Mammary epithelial cell (primary cell): ENCODE measurements at regions not wholly inside any gene's neighbourhood (a gene's known extent, or its start where the extent isn't known, plus 50 kb on each side); places are given as distances from the start of the nearest gene placed in this dataset.

Experiments used
- CTCF ChIP-seq, 2 donors: IDR thresholded peaks in 1 of 2; conservative IDR thresholded peaks in 1 of 2; 2 replicates each; pipeline ENCODE4 v1.5.1; 2011 to 2012; ENCODE audit warnings: inconsistent platforms in 2 of 2, low read length in 2 of 2, mild to moderate bottlenecking in 2 of 2, control low read depth in 1 of 2, low read depth in 1 of 2; ENCODE audit not compliant: insufficient read depth in 1 of 2; ENCODE audit errors: extremely low read depth in 1 of 2
- EZH2 ChIP-seq: IDR thresholded peaks from 2 replicates; pipeline ENCODE4 v1.6.1; 2012; ENCODE audit warnings: low read length, inconsistent platforms, borderline replicate concordance

DNA sequence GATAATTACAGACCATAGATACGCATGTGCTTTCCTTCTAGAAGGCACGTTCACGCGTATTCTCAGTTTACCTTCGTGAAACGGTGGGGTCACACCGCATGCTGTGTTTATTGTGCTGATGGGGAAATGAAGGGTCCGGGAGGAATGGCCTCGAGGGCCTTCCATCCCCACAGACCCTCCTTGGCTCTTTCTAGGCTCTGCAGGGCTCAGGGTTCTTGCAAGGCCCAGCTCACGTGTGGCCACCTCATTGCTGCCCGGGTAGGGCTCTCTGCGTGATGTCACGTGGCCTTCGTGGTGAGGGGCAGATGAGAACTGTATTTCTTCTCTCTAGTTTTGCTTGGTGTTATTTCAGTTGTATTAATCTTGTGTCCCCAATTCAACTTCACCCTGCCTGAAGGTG is 133.5 kb upstream of the ALKAL2 start:
- TF ChIP-seq CTCF (conservative IDR thresholded peaks at IDR 0.05 in 1 of 2, IDR thresholded peaks at IDR 0.05 in 1 of 2; ENCODE audit: extremely low read depth in 1 of 2, insufficient read depth in 1 of 2, low read depth in 1 of 2, low read length in 2 of 2) = no peak
- no peak for TF ChIP-seq EZH2
